BJ (cell line): ENCODE measurements at regions not wholly inside any gene's neighbourhood (a gene's known extent, or its start where the extent isn't known, plus 50 kb on each side); places are given as distances from the start of the nearest gene placed in this dataset.
A peak's percentile ranks its signal among the peaks of the same experiment; 100 is the strongest.

Experiments used
- CTCF ChIA-PET: fragments of 350-600 bp; formaldehyde crosslinking; extraction: SDS; loops from one replicate; lab custom pipeline; 2021; ENCODE audit warnings: antibody characterized with exemption, inconsistent platforms; lab: Yijun Ruan, JAX
- POLR2A ChIA-PET: fragments of 300-600 bp; sonication (Branson Sonifier 250); formaldehyde crosslinking; extraction: SDS; loops from one replicate; lab custom pipeline; 2021; ENCODE audit warnings: antibody characterized with exemption; lab: Charles Lee
- DNase-seq: peaks from one replicate; pipeline ENCODE4 v3.0.0-alpha.2; 2011; ENCODE audit warnings: low read depth
- H3K27me3 ChIP-seq: 2 replicates; pipeline ENCODE4 v1.6.0; 2011; ENCODE audit warnings: low read length; ENCODE audit not compliant: control insufficient read depth, insufficient read depth
- H3K36me3 ChIP-seq: 2 replicates; pipeline ENCODE4 v1.5.1; 2011; ENCODE audit warnings: low read length; ENCODE audit not compliant: control insufficient read depth, insufficient read depth
- H3K4me3 ChIP-seq: 2 replicates; pipeline ENCODE4 v1.5.1; 2011; ENCODE audit warnings: low read depth, mild to moderate bottlenecking, control low read depth, low read length
- CTCF ChIP-seq: IDR thresholded peaks from 2 replicates; pipeline ENCODE4 v1.5.1; 2011; ENCODE audit warnings: low read depth, mild to moderate bottlenecking, control low read depth, inconsistent platforms, low read length, moderate library complexity; ENCODE audit not compliant: insufficient read depth

GRCh38 chr3:80771085-80771484 lies 990.4 kb downstream of the GBE1 start:
- no peak for DNase-seq
- H3K36me3 ChIP-seq = no peaks in the 10 kb centered on the region
- CTCF ChIA-PET = no interaction called here
- POLR2A ChIA-PET = no interaction called here
- TF ChIP-seq CTCF = no peak
- no peak overlapping the region for H3K4me3 ChIP-seq
- H3K27me3 ChIP-seq = no peaks in the 10 kb centered on the region

DNA sequence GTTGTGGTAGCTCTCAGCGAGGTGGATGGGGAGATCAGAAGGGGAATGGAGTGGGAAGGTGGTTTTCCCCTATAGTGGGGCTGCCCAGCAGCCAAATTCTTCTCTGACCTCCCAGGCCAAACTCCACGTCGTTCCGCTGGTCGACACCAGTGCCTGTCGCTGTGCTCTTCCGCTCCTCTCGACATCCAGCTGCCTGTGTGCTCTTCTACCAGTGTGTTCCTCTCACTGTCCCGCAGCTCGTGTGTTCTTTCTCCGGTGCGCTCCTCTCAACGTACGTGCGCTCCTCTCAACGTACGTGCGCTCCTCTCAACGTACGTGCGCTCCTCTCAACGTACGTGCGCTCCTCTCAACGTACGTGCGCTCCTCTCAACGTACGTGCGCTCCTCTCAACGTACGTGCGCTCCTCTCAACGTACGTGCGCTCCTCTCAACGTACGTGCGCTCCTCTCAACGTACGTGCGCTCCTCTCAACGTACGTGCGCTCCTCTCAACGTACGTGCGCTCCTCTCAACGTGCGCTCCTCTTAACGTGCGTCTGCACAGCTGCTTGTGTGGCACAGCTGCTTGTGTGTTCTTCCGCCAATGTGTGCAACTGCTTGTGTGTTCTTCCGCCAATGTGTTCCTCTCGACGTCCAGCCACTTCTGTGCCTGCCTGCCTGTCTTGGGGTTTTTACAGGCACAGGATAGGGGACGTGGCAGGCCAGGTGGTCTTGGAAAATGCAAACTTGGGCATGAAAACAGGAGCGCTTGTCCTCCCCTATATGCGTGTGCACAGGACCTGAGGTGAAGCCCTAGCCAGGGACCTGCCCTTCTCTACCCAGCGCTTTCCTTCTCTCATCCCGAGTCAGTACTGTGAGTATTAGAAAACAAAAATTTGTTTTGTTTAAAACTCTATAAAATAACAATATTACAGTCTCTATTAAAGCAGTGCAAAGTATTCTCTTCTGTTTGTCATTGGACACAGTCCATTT lies 991.1 kb downstream of the GBE1 start:
- TF ChIP-seq CTCF = no peak
- ChIA-PET CTCF (no interaction called here), POLR2A (no interaction called here)
- Histone ChIP-seq H3K4me3 (peak overlapping the region; percentile 18), H3K36me3 (no peaks in the 10 kb centered on the region), H3K27me3 (no peaks in the 10 kb centered on the region)
- DNase-seq = no peak

DNA sequence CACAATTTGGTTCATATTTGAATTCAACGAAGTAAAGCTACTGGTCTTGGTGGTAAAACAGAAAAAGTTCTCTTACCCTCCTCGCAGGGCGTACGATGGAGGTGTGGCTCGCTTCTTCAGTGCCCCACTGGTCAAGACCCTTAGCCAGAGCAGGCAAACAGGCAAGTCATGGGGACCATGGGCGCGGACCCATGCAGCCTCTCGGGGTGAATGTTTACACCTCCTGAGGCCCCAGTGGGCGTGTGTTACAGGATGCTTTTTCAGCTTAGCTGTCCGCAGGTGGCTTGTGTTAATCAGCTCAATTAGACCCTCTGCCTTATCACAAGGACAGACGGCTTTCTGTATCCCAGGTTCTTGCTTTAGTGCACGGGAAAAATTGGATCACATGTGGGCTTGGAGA lies 991.8 kb downstream of the GBE1 start:
- CTCF ChIA-PET = no interaction called here
- Histone ChIP-seq H3K4me3 (no peak overlapping the region; the same call in 1 of the 2 replicates), H3K27me3 (no peaks in the 10 kb centered on the region), H3K36me3 (no peaks in the 10 kb centered on the region)
- POLR2A ChIA-PET = no interaction called here
- DNase-seq = no peak
- TF ChIP-seq CTCF = no peak

GRCh38 chr3:80767604-80768003 lies 993.8 kb downstream of the GBE1 start:
- DNase-seq = no peak
- Histone ChIP-seq H3K4me3 (no peak overlapping the region), H3K36me3 (no peaks in the 10 kb centered on the region), H3K27me3 (no peaks in the 10 kb centered on the region)
- ChIA-PET POLR2A (no interaction called here), CTCF (no interaction called here)
- no peak for TF ChIP-seq CTCF

- TF ChIP-seq CTCF = no peak
- no peaks in the 10 kb centered on the region for H3K36me3 ChIP-seq
- ChIA-PET POLR2A (no interaction called here), CTCF (no interaction called here)
- no peak for DNase-seq
- H3K27me3 ChIP-seq = no peaks in the 10 kb centered on the region
- no peak overlapping the region for H3K4me3 ChIP-seq
Observed at GRCh38 chr3:80754969-80755368, 987.2 kb upstream of the ROBO1 start.
